ENCODE measurements at regions not wholly inside any gene's neighbourhood (a gene's known extent, or its start where the extent isn't known, plus 50 kb on each side); places are given as distances from the start of the nearest gene placed in this dataset.

GRCh38 chr4:188780028-188780427 lies 640.8 kb downstream of the TRIML1 start:
- no peaks in the 10 kb centered on the region for H3K27me3 ChIP-seq (ENCODE audit: control insufficient read depth, low read length)
- no peaks in the 10 kb centered on the region for H3F3A ChIP-seq (ENCODE audit: control insufficient read depth, insufficient read depth)
- H3K9me3 ChIP-seq (ENCODE audit: control insufficient read depth, insufficient read depth, low read length), result no peaks in the 10 kb centered on the region; the same call in none of the 2 replicates
- H4K20me1 ChIP-seq (ENCODE audit: control insufficient read depth, insufficient read depth, low read depth, low read length), result no peaks in the 10 kb centered on the region
- H3K9me2 ChIP-seq (replicated peaks; ENCODE audit: control insufficient read depth, low read length), result no peaks in the 10 kb centered on the region
- no peak overlapping the region for H3K4me2 ChIP-seq (ENCODE audit: low read length)
- no peaks in the 10 kb centered on the region for H3K36me3 ChIP-seq (ENCODE audit: control insufficient read depth, low read length)
- H3K27ac ChIP-seq (ENCODE audit: low read depth, low read length), result no peak overlapping the region
- TF ChIP-seq CTCF (IDR thresholded peaks at IDR 0.05; ENCODE audit: low read depth, low read length, poor library complexity, severe bottlenecking) (no peak), EZH2phosphoT487 (IDR thresholded peaks at IDR 0.05; ENCODE audit: borderline replicate concordance, low read length) (no peak)
- H3K79me2 ChIP-seq (ENCODE audit: control insufficient read depth, low read length), result no peaks in the 10 kb centered on the region
- H3K4me3 ChIP-seq (ENCODE audit: low read length), result no peak overlapping the region
- H3K4me1 ChIP-seq (ENCODE audit: control insufficient read depth, low read length), result no peaks in the 10 kb centered on the region

GRCh38 chr4:188780686-188781085 lies 641.4 kb downstream of the TRIML1 start:
- Histone ChIP-seq H3F3A (ENCODE audit: control insufficient read depth, insufficient read depth) (no peaks in the 10 kb centered on the region), H3K36me3 (ENCODE audit: control insufficient read depth, low read length) (no peaks in the 10 kb centered on the region), H4K20me1 (ENCODE audit: control insufficient read depth, insufficient read depth, low read depth, low read length) (no peaks in the 10 kb centered on the region), H3K9me3 (ENCODE audit: control insufficient read depth, insufficient read depth, low read length) (no peaks in the 10 kb centered on the region; the same call in none of the 2 replicates), H3K4me2 (ENCODE audit: low read length) (no peak overlapping the region), H3K9me2 (replicated peaks; ENCODE audit: control insufficient read depth, low read length) (no peaks in the 10 kb centered on the region), H3K4me1 (ENCODE audit: control insufficient read depth, low read length) (no peaks in the 10 kb centered on the region), H3K79me2 (ENCODE audit: control insufficient read depth, low read length) (no peaks in the 10 kb centered on the region), H3K4me3 (ENCODE audit: low read length) (no peak overlapping the region), H3K27ac (ENCODE audit: low read depth, low read length) (no peak overlapping the region), H3K27me3 (ENCODE audit: control insufficient read depth, low read length) (no peaks in the 10 kb centered on the region)
- TF ChIP-seq EZH2phosphoT487 (IDR thresholded peaks at IDR 0.05; ENCODE audit: borderline replicate concordance, low read length), result no peak
- no peak for TF ChIP-seq CTCF (IDR thresholded peaks at IDR 0.05; ENCODE audit: low read depth, low read length, poor library complexity, severe bottlenecking)

- no peaks in the 10 kb centered on the region for H3K27me3 ChIP-seq (ENCODE audit: control insufficient read depth, low read length)
- no peaks in the 10 kb centered on the region; the same call in 1 of the 2 replicates for H3K9me3 ChIP-seq (ENCODE audit: control insufficient read depth, insufficient read depth, low read length)
- no peak overlapping the region for H3K4me2 ChIP-seq (ENCODE audit: low read length)
- H4K20me1 ChIP-seq (ENCODE audit: control insufficient read depth, insufficient read depth, low read depth, low read length), result no peaks in the 10 kb centered on the region
- no peaks in the 10 kb centered on the region for H3K9me2 ChIP-seq (replicated peaks; ENCODE audit: control insufficient read depth, low read length)
- TF ChIP-seq EZH2phosphoT487 (IDR thresholded peaks at IDR 0.05; ENCODE audit: borderline replicate concordance, low read length) (no peak), CTCF (IDR thresholded peaks at IDR 0.05; ENCODE audit: low read depth, low read length, poor library complexity, severe bottlenecking) (no peak)
- H3K4me3 ChIP-seq (ENCODE audit: low read length), result no peak overlapping the region
- no peaks in the 10 kb centered on the region for H3K4me1 ChIP-seq (ENCODE audit: control insufficient read depth, low read length)
- H3K36me3 ChIP-seq (ENCODE audit: control insufficient read depth, low read length), result no peaks in the 10 kb centered on the region
- no peaks in the 10 kb centered on the region for H3K79me2 ChIP-seq (ENCODE audit: control insufficient read depth, low read length)
- H3K27ac ChIP-seq (ENCODE audit: low read depth, low read length), result no peak overlapping the region
- H3F3A ChIP-seq (ENCODE audit: control insufficient read depth, insufficient read depth), result no peaks in the 10 kb centered on the region
These were observed 642.4 kb downstream of the TRIML1 start for GRCh38 chr4:188781655-188782054.

Measured in DOHH2 (cell line).